Upper lobe of left lung (tissue), 4 donors: ENCODE measurements at regions not wholly inside any gene's neighbourhood (a gene's known extent, or its start where the extent isn't known, plus 50 kb on each side); places are given as distances from the start of the nearest gene placed in this dataset.
"Not testable (repeated sequence)": the region's sequence is repeated elsewhere in the genome, so short reads cannot be mapped to it uniquely, and the experiment has no call there.

ENCODE experiments used
- CTCF ChIP-seq, 6 experiments: fragments of 450-650 bp in 4 of 6; fragments of 200-600 bp in 2 of 6; sonication (generic) in 2 of 6; IDR thresholded peaks; one replicate each; pipeline ENCODE4 v1.5.1; 2016 to 2019; ENCODE audit warnings: antibody characterized with exemption in 6 of 6
- EP300 ChIP-seq, 4 donors: sonication (generic); formaldehyde crosslinking; IDR thresholded peaks; one replicate each; pipeline ENCODE4 v1.5.1; 2017; ENCODE audit warnings: antibody characterized with exemption in 4 of 4, control low read depth in 2 of 4

GRCh38 chr9:28524309-28524708 is 951.0 kb upstream of the C9orf72 start:
- not testable (repeated sequence) for TF ChIP-seq CTCF, EP300 (IDR thresholded peaks at IDR 0.05)
